GM12892 (cell line): ENCODE measurements at regions not wholly inside any gene's neighbourhood (a gene's known extent, or its start where the extent isn't known, plus 50 kb on each side); places are given as distances from the start of the nearest gene placed in this dataset.

ENCODE experiments used
- POLR2A ChIP-seq: IDR thresholded peaks from 2 replicates; pipeline ENCODE4 v1.6.1; 2011; ENCODE audit warnings: low read depth, low read length, control low read depth
- POLR2AphosphoS5 ChIP-seq: IDR thresholded peaks from 2 replicates; pipeline ENCODE4 v1.6.1; 2011; ENCODE audit warnings: low read depth, low read length, control low read depth

- no peak for TF ChIP-seq POLR2A
- no peak for TF ChIP-seq POLR2AphosphoS5
Measured at GRCh38 chr18:76273956-76274355, 221.1 kb downstream of the ZNF516 start.
